HFFc6 (cell line): ENCODE measurements at regions not wholly inside any gene's neighbourhood (a gene's known extent, or its start where the extent isn't known, plus 50 kb on each side); places are given as distances from the start of the nearest gene placed in this dataset.

Source experiments
- DNase-seq: peaks from one replicate; pipeline ENCODE4 v3.0.0-alpha.2; 2018
- H3K27ac Mint-ChIP-seq: 2 replicates; pipeline ENCODE4 v1.8.0; 2020; ENCODE audit warnings: mild to moderate bottlenecking, mixed read lengths
- H3K27me3 Mint-ChIP-seq: 2 replicates; pipeline ENCODE4 v1.8.0; 2021; ENCODE audit warnings: mild to moderate bottlenecking, moderate library complexity, mixed read lengths; ENCODE audit not compliant: insufficient read depth
- H3K36me3 Mint-ChIP-seq: 2 replicates; pipeline ENCODE4 v1.8.0; 2021; ENCODE audit warnings: low read depth, mixed read lengths
- H3K4me1 Mint-ChIP-seq: 2 replicates; pipeline ENCODE4 v1.8.0; 2020; ENCODE audit warnings: low read depth, mixed read lengths
- H3K4me3 Mint-ChIP-seq: 2 replicates; pipeline ENCODE4 v1.8.0; 2020; ENCODE audit warnings: mild to moderate bottlenecking, moderate library complexity, mixed read lengths
- H3K9me3 Mint-ChIP-seq: 2 replicates; pipeline ENCODE4 v1.8.0; 2020; ENCODE audit warnings: mild to moderate bottlenecking, mixed read lengths
- CTCF ChIP-seq: fragments of 200-600 bp; sonication (generic); IDR thresholded peaks from 2 replicates; pipeline ENCODE4 v1.5.0; 2021; ENCODE audit warnings: antibody characterized with exemption, mild to moderate bottlenecking

- H3K4me1 Mint-ChIP-seq = no peaks in the 10 kb centered on the region
- DNase-seq = no peak
Observed at GRCh38 chr2:16327326-16327725, 338.3 kb downstream of the CYRIA start.

GRCh38 chr2:16326711-16327300, 338.8 kb downstream of the CYRIA start:
- Mint-ChIP-seq H3K36me3 (peaks cover 10% of the 10 kb centered on the region), H3K4me1 (no peaks in the 10 kb centered on the region), H3K27ac (no peak overlapping the region), H3K27me3 (no peaks in the 10 kb centered on the region; the same call in 1 of the 2 replicates), H3K9me3 (peaks cover 79% of the 10 kb centered on the region), H3K4me3 (no peak overlapping the region)
- no peak for TF ChIP-seq CTCF
- DNase-seq = no peak

More at GRCh38 chr2:16327326-16327725, 338.3 kb downstream of the CYRIA start:
- H3K27me3 Mint-ChIP-seq = no peaks in the 10 kb centered on the region; the same call in 1 of the 2 replicates
- no peak for TF ChIP-seq CTCF
- H3K4me3 Mint-ChIP-seq = no peak overlapping the region
- H3K9me3 Mint-ChIP-seq = peaks cover 74% of the 10 kb centered on the region
- no peak overlapping the region for H3K27ac Mint-ChIP-seq
- peaks cover 10% of the 10 kb centered on the region for H3K36me3 Mint-ChIP-seq

DNA sequence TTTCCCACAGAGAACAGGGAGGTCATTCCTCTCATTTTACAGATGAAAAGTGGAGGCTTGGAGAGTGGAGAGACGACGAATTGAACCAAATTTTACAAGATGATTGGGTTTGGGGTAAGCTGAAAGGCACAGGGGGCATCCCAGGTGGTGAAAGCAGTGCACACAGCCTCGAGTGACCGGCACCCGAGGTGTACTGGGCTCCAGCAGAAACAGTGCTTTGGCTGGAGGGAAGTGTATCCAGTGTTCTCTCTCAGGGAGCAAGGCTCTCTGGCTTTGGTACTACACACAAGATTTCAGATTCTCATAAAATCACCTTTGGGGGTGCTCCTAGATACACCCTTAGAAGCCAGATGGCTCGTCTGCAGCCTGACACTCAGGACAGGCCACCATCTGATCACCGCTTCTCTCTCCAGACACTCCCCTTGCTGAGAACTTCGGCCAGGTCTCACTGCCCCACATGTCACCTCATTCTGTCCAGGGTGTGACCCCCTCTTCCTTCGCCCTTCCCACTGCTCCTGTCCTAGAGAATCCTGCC, 339.6 kb downstream of the CYRIA start:
- H3K9me3 Mint-ChIP-seq = peaks cover 79% of the 10 kb centered on the region
- no peak overlapping the region for H3K27ac Mint-ChIP-seq
- DNase-seq = no peak
- no peaks in the 10 kb centered on the region for H3K4me1 Mint-ChIP-seq
- no peak overlapping the region for H3K4me3 Mint-ChIP-seq
- H3K27me3 Mint-ChIP-seq = no peaks in the 10 kb centered on the region; the same call in 1 of the 2 replicates
- H3K36me3 Mint-ChIP-seq = peaks cover 9% of the 10 kb centered on the region
- no peak for TF ChIP-seq CTCF

DNA sequence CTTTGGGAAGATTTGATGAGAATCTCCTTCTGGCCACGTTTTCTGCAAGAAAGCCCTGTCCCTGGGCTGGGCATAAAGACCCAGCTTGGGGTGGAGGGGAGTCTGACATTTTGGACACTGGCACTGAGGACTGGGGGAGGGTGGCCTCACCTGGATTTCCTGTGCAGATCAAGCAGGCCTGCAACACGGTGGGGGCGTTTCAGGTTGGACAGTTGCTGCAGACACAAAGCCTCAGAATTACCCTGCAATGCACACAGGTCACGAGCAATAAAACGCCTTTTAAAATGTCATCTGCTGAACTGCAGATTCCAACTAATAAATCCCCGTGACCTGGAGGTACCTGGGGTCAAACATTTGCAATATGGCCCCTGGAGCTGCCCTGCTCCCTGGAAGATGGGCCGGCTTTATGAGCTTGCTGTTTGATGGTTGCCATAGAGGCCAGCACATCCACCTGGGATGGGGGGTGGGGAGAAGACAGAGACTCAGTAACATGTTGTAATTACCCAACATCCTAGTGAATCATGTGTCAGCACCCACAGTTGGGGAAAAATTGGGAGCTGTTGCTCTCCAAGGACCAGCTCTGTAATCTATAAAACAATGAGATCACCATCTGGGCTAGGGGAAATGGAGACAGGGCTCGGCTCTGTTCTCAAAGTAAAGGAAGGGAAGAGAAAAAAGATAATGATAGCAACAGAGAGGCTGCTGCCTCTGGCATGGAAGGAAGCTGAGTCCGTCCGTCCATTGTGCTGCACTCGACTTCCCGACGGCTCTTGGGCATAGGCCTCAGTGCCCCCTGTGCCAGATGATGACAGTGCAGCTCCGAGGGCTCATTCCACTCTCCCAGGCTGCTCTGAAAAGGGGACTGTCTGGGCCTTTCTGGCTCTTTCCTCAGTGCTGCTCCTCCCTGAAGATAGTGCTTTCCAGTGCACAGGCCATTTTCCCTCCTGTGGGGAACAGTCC, 340.3 kb downstream of the CYRIA start:
- H3K9me3 Mint-ChIP-seq = peaks cover 76% of the 10 kb centered on the region
- no peaks in the 10 kb centered on the region; the same call in 1 of the 2 replicates for H3K27me3 Mint-ChIP-seq
- H3K4me3 Mint-ChIP-seq = no peak overlapping the region
- H3K36me3 Mint-ChIP-seq = peaks cover 4% of the 10 kb centered on the region; the same call in 1 of the 2 replicates
- no peak overlapping the region for H3K27ac Mint-ChIP-seq
- DNase-seq = no peak
- H3K4me1 Mint-ChIP-seq = no peaks in the 10 kb centered on the region
- TF ChIP-seq CTCF = no peak

GRCh38 chr2:16324544-16324937, 341.1 kb downstream of the CYRIA start:
- H3K36me3 Mint-ChIP-seq = peaks cover 4% of the 10 kb centered on the region; the same call in 1 of the 2 replicates
- DNase-seq = no peak
- no peak for TF ChIP-seq CTCF
- no peak overlapping the region for H3K27ac Mint-ChIP-seq
- H3K27me3 Mint-ChIP-seq = no peaks in the 10 kb centered on the region; the same call in 1 of the 2 replicates
- no peak overlapping the region for H3K4me3 Mint-ChIP-seq
- no peaks in the 10 kb centered on the region for H3K4me1 Mint-ChIP-seq
- peaks cover 76% of the 10 kb centered on the region for H3K9me3 Mint-ChIP-seq
